D721Med (cell line): ENCODE measurements at regions not wholly inside any gene's neighbourhood (a gene's known extent, or its start where the extent isn't known, plus 50 kb on each side); places are given as distances from the start of the nearest gene placed in this dataset.

Source experiments
- DNase-seq: peaks from one replicate; pipeline ENCODE4 v3.0.0; 2011; ENCODE audit warnings: low spot score; ENCODE audit not compliant: insufficient read length
- FAIRE-seq: peaks from 2 replicates; lab custom pipeline; 2011; peaks lifted over from hg19 to GRCh38; lab: Jason Lieb, UNC
- CTCF ChIP-seq: IDR thresholded peaks from 2 replicates; pipeline ENCODE4 v1.5.1; 2012; ENCODE audit warnings: mild to moderate bottlenecking, control low read depth; ENCODE audit not compliant: insufficient read depth; ENCODE audit errors: missing control alignments

GRCh38 chr5:74274326-74274725 is 366.2 kb downstream of the ENC1 start:
- FAIRE-seq (no peak), DNase-seq (no peak)
- TF ChIP-seq CTCF, result no peak

- no peak for FAIRE-seq
- no peak for DNase-seq
- TF ChIP-seq CTCF, result no peak
These were observed 367.6 kb downstream of the ENC1 start for GRCh38 chr5:74272831-74273451.

GRCh38 chr5:74272024-74272775 is 368.3 kb downstream of the ENC1 start:
- no peak for TF ChIP-seq CTCF
- DNase-seq, result no peak
- no peak for FAIRE-seq

- TF ChIP-seq CTCF, result no peak
- DNase-seq, result no peak
- no peak for FAIRE-seq
These were observed 372.2 kb downstream of the ENC1 start for GRCh38 chr5:74268297-74268696.

GRCh38 chr5:74266836-74267235 is 373.7 kb downstream of the ENC1 start:
- TF ChIP-seq CTCF, result no peak
- FAIRE-seq (peak; percentile 94), DNase-seq (peak; percentile 22)

- FAIRE-seq, result no peak
- TF ChIP-seq CTCF, result no peak
- no peak for DNase-seq
These were observed 374.4 kb downstream of the ENC1 start for GRCh38 chr5:74266132-74266531.
